ENCODE measurements at regions not wholly inside any gene's neighbourhood (a gene's known extent, or its start where the extent isn't known, plus 50 kb on each side); places are given as distances from the start of the nearest gene placed in this dataset.

DNA sequence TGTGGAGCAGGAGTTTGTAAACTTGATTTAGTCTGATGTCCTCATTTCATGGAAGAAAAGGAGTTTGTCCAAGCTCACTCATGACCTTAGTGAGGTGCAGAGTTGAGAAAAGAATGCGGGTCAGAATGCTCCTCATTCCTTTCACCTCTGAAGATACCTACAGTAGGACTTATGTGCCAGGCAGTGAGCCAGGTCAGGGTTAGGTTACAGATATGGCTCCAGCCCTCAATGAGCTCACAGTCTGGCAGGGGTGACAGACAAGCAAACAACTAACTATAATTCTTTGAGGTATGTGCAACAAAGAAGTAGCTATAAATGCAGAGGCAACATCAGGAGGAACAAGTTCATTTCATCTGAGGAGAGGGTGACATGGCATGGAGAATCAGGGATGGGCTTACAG, 102.5 kb downstream of the SPATA31D1 start:
- TF ChIP-seq, protein P1, sequence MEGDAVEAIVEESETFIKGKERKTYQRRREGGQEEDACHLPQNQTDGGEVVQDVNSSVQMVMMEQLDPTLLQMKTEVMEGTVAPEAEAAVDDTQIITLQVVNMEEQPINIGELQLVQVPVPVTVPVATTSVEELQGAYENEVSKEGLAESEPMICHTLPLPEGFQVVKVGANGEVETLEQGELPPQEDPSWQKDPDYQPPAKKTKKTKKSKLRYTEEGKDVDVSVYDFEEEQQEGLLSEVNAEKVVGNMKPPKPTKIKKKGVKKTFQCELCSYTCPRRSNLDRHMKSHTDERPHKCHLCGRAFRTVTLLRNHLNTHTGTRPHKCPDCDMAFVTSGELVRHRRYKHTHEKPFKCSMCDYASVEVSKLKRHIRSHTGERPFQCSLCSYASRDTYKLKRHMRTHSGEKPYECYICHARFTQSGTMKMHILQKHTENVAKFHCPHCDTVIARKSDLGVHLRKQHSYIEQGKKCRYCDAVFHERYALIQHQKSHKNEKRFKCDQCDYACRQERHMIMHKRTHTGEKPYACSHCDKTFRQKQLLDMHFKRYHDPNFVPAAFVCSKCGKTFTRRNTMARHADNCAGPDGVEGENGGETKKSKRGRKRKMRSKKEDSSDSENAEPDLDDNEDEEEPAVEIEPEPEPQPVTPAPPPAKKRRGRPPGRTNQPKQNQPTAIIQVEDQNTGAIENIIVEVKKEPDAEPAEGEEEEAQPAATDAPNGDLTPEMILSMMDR (IDR thresholded peaks at IDR 0.05; ENCODE audit: borderline replicate concordance, extremely low read depth, low read length, poor library complexity, severe bottlenecking) = no peak
- TF ChIP-seq EZH2 (IDR thresholded peaks at IDR 0.05; ENCODE audit: borderline replicate concordance, low read depth, low read length, severe bottlenecking) = no peak
